ENCODE measurements at regions not wholly inside any gene's neighbourhood (a gene's known extent, or its start where the extent isn't known, plus 50 kb on each side); places are given as distances from the start of the nearest gene placed in this dataset.

DNA sequence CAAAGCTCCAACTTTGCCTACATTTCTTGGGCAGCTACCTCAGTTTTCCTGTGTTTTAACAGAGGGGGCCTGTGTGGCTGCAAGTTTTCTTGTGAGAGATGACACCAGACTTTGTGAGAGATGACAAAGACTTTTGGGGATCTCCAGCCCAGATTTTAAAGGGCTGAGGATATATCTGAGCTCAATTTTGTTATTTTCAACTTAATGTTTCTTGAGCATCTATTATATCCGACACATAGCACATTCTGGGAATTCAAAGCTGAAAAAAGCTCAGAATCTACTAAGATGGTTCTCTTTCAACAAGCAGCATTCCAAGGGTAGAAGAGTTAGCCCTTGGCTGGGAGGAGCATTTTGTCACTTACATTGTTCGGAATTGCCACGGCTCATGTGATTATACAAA lies 53.4 kb upstream of the PTGFRN start:
- H2AFZ ChIP-seq (ENCODE audit: low read depth, low read length, poor library complexity, severe bottlenecking), result no peak overlapping the region
- ChIA-PET RAD21 (ENCODE audit: low non-redundant PET in 1 of 2, low total read pairs in 2 of 2, uncharacterized antibody in 2 of 2, unreplicated experiment in 2 of 2) (no interaction called here), CTCF (interaction anchor here (0.9 to 2.7 kb wide), 3 partner anchors 25 to 282 kb away, joined by 3 to 10 read pairs (median 4); no protein-coding TSS in a partner anchor), POLR2A (no interaction called here)
- TF ChIP-seq ZFX (IDR thresholded peaks at IDR 0.05) (no peak), EZH2 (IDR thresholded peaks at IDR 0.05) (no peak), EGR1 (IDR thresholded peaks at IDR 0.05; ENCODE audit: low read depth) (no peak), YY1 (IDR thresholded peaks at IDR 0.05; ENCODE audit: extremely low read depth, insufficient replicate concordance, low read depth, low read length) (no peak), SP1 (IDR thresholded peaks at IDR 0.05; ENCODE audit: low read depth) (no peak), RAD21 (IDR thresholded peaks at IDR 0.05; ENCODE audit: low read depth) (no peak), POLR2AphosphoS5 (IDR thresholded peaks at IDR 0.05; ENCODE audit: low read depth, low read length) (no peak), SRF (IDR thresholded peaks at IDR 0.05; ENCODE audit: low read depth) (no peak), JUND (IDR thresholded peaks at IDR 0.05) (no peak), EZH2phosphoT487 (IDR thresholded peaks at IDR 0.05; ENCODE audit: borderline replicate concordance) (no peak), FOSL1 (IDR thresholded peaks at IDR 0.05; ENCODE audit: low read depth) (no peak), ZNF274 (IDR thresholded peaks at IDR 0.05; ENCODE audit: low read depth, low read length) (no peak), CBX3 (IDR thresholded peaks at IDR 0.05; ENCODE audit: low read depth) (no peak)
- TF ChIP-seq, protein P1, sequence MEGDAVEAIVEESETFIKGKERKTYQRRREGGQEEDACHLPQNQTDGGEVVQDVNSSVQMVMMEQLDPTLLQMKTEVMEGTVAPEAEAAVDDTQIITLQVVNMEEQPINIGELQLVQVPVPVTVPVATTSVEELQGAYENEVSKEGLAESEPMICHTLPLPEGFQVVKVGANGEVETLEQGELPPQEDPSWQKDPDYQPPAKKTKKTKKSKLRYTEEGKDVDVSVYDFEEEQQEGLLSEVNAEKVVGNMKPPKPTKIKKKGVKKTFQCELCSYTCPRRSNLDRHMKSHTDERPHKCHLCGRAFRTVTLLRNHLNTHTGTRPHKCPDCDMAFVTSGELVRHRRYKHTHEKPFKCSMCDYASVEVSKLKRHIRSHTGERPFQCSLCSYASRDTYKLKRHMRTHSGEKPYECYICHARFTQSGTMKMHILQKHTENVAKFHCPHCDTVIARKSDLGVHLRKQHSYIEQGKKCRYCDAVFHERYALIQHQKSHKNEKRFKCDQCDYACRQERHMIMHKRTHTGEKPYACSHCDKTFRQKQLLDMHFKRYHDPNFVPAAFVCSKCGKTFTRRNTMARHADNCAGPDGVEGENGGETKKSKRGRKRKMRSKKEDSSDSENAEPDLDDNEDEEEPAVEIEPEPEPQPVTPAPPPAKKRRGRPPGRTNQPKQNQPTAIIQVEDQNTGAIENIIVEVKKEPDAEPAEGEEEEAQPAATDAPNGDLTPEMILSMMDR (IDR thresholded peaks at IDR 0.05 in 2 of 3, conservative IDR thresholded peaks at IDR 0.05 in 1 of 3; ENCODE audit: borderline replicate concordance in 1 of 3, insufficient read depth in 1 of 3, low read depth in 2 of 3, low read length in 2 of 3), result no peak
- TF ChIP-seq, protein P2, sequence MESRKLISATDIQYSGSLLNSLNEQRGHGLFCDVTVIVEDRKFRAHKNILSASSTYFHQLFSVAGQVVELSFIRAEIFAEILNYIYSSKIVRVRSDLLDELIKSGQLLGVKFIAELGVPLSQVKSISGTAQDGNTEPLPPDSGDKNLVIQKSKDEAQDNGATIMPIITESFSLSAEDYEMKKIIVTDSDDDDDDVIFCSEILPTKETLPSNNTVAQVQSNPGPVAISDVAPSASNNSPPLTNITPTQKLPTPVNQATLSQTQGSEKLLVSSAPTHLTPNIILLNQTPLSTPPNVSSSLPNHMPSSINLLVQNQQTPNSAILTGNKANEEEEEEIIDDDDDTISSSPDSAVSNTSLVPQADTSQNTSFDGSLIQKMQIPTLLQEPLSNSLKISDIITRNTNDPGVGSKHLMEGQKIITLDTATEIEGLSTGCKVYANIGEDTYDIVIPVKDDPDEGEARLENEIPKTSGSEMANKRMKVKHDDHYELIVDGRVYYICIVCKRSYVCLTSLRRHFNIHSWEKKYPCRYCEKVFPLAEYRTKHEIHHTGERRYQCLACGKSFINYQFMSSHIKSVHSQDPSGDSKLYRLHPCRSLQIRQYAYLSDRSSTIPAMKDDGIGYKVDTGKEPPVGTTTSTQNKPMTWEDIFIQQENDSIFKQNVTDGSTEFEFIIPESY (IDR thresholded peaks at IDR 0.05; ENCODE audit: extremely low read depth, insufficient replicate concordance, low read length), result no peak
- TF ChIP-seq, protein P3, sequence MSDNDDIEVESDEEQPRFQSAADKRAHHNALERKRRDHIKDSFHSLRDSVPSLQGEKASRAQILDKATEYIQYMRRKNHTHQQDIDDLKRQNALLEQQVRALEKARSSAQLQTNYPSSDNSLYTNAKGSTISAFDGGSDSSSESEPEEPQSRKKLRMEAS (IDR thresholded peaks at IDR 0.05), result no peak
- TF ChIP-seq, protein P4, sequence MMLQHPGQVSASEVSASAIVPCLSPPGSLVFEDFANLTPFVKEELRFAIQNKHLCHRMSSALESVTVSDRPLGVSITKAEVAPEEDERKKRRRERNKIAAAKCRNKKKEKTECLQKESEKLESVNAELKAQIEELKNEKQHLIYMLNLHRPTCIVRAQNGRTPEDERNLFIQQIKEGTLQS (IDR thresholded peaks at IDR 0.05), result no peak
- no peak overlapping the region for H3K4me3 ChIP-seq (replicated peaks in 1 of 2; ENCODE audit: low read depth in 1 of 2, low read length in 2 of 2)
- no TSS peak for BruUV-seq (replicated peaks)
- ATAC-seq (no peak), DNase-seq (ENCODE audit: low read depth, low spot score) (no peak)
- H3K9ac ChIP-seq (ENCODE audit: low read length), result no peak overlapping the region
- intact Hi-C loops (cut with micrococcal nuclease), result no loop called here
- no peaks in the 10 kb centered on the region for H3K9me2 ChIP-seq (ENCODE audit: insufficient read depth)
- no peaks in the 10 kb centered on the region for H3K9me3 ChIP-seq (ENCODE audit: control insufficient read depth in 1 of 2, insufficient read depth in 1 of 2, low read depth in 1 of 2, low read length in 2 of 2)
- 0 out of 2 replicates have a peak, but pooled peaks cover 3% of the 10 kb centered on the region for H3K27me3 ChIP-seq (ENCODE audit: insufficient read depth, low read length)
- no peak overlapping the region for H3K27ac ChIP-seq (ENCODE audit: low read depth, low read length)
- peaks cover 16 to 18% of the 10 kb centered on the region in 2 experiments for H3K4me1 ChIP-seq (ENCODE audit: control insufficient read depth in 1 of 2, insufficient read depth in 2 of 2, low read length in 2 of 2)
- no peaks in the 10 kb centered on the region for H3K79me2 ChIP-seq (ENCODE audit: insufficient read depth, low read length)
- no peaks in the 10 kb centered on the region for H4K20me1 ChIP-seq (ENCODE audit: insufficient read depth)
- H3K36me3 ChIP-seq (ENCODE audit: control insufficient read depth in 1 of 2, insufficient read depth in 2 of 2, low read length in 2 of 2), result no peaks in the 10 kb centered on the region
- H3K4me2 ChIP-seq (ENCODE audit: low read length), result no peak overlapping the region
